ENCODE measurements at regions not wholly inside any gene's neighbourhood (a gene's known extent, or its start where the extent isn't known, plus 50 kb on each side); places are given as distances from the start of the nearest gene placed in this dataset.
"Not testable (repeated sequence)": the region's sequence is repeated elsewhere in the genome, so short reads cannot be mapped to it uniquely, and the experiment has no call there.

GRCh38 chr10:76621886-76622620 is 1015.6 kb downstream of the KCNMA1 start:
- no peak for DNase-seq

GRCh38 chr10:76618641-76619040 is 1019.0 kb downstream of the KCNMA1 start:
- no peak for DNase-seq

GRCh38 chr10:76618171-76618570 is 1019.4 kb downstream of the KCNMA1 start:
- no peak for DNase-seq

- DNase-seq: not testable (repeated sequence)
Measured at GRCh38 chr10:76616666-76617065, 1020.9 kb downstream of the KCNMA1 start.

GRCh38 chr10:76615049-76615448 is 1022.6 kb downstream of the KCNMA1 start:
- DNase-seq: no peak

All from anterior cingulate cortex (tissue), 58 donors.